ENCODE measurements at regions not wholly inside any gene's neighbourhood (a gene's known extent, or its start where the extent isn't known, plus 50 kb on each side); places are given as distances from the start of the nearest gene placed in this dataset.
"Not testable (repeated sequence)": the region's sequence is repeated elsewhere in the genome, so short reads cannot be mapped to it uniquely, and the experiment has no call there.

DNA sequence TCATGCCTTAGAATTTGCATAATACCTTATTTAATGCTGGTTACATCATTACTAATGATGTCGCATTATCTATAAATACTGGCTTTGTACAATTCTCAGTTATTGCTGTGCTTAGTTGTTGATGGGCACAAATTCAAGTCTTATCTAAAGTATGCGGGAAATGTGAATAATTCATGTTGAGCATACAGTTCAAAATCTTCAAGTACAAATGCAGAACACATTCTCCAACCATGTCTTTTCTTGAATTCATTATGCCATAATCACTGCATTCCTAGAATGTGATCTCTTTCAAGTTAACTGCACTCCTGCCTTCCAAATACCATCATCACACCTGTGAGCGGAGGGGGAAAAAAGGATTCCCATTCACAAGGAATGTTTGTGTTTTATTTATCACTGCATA lies 337.0 kb downstream of the MBD2 start:
- no peak for DNase-seq (ENCODE audit: low spot score in 2 of 2)
- H3K27ac Mint-ChIP-seq, result no peak overlapping the region
- no peak for ATAC-seq
- H3K36me3 Mint-ChIP-seq, result no peaks in the 10 kb centered on the region
- H3K9me3 Mint-ChIP-seq, result peaks cover 0 to 6% of the 10 kb centered on the region in 2 donors

DNA sequence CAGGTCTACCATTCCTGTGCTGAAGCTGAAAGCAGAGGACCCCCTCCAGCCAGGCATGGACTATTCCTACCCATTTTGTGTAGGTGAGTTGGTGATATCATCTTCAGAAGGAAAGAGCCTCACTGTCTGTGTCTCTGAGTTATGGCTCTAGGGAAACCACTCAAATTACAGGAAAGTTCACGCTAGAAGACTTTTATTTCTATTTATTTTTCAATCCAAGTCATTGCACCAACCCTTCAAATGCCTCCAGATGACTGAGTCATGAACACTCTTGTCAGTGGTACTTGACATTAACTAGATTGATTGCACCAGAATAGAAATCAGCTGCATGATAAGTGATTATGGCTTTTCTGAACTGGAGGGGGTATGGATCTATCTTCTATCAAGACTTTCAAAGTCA lies 338.4 kb downstream of the MBD2 start:
- no peak for DNase-seq (ENCODE audit: low spot score in 2 of 2)
- Mint-ChIP-seq H3K9me3 (peaks cover 6% of the 10 kb centered on the region in 2 donors), H3K27ac (no peak overlapping the region), H3K36me3 (no peaks in the 10 kb centered on the region)
- ATAC-seq, result no peak

DNA sequence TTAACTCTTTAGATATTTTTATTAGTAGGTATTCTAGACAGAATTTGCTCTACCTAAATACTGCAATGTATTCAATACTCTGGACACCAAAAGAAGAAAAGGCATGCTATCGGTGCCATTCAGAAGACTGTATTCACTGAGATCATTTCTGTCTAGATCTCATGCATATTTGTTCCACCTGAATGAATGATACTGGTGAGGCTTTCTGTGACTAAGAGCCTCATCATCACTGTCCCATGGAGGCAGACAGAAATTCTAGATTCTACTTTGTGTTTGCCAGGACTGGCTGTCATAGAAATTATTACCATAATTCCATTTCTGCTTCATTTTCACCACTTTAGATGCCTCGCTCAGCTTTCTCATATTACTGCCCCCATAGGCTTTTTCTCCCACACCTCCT lies 340.7 kb downstream of the MBD2 start:
- ATAC-seq (no peak), DNase-seq (ENCODE audit: low spot score in 2 of 2) (no peak)
- no peak overlapping the region for H3K27ac Mint-ChIP-seq
- peaks cover 6 to 12% of the 10 kb centered on the region in 2 donors for H3K9me3 Mint-ChIP-seq
- no peaks in the 10 kb centered on the region for H3K36me3 Mint-ChIP-seq

DNA sequence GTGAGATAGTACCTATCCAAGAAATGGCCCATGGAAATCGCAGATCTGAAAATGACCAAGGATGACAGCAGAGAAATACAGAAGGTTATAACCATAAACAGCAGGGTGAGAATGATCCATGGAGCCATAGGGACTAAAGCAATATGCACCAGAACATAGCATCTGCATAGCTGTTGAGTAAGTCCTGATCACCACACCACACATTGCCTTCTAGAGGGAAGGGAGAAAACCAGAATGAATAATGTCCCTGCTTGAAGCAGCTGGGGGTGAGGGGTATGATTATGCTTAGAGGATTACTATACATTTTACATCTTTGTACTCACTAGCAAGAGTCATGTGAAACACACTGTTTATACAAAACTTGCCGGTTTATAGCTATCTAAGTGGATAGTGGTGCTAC lies 350.4 kb downstream of the MBD2 start:
- H3K9me3 Mint-ChIP-seq, result peaks cover 3 to 11% of the 10 kb centered on the region in 2 donors
- no peaks in the 10 kb centered on the region for H3K36me3 Mint-ChIP-seq
- ATAC-seq (no peak), DNase-seq (ENCODE audit: low spot score in 2 of 2) (no peak)
- no peak overlapping the region for H3K27ac Mint-ChIP-seq

DNA sequence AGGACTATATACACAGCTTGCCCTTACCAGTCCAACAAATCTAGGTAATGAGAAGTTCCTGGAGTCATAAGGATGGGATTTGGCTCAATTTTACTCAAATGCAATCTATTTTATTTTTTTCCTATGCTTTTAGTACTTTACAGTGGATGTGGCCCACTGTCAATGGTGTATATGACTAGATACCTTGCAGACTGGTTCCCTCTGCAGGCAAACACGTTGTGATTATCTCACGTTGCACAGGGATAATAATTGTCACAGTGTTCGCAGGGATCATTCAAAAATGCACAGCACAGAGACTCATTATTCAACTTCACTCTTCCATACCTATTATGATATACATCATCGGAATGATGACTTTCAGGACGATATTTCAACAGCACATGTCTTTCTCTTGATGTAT lies 359.7 kb downstream of the MBD2 start:
- no peak overlapping the region for H3K27ac Mint-ChIP-seq
- no peaks in the 10 kb centered on the region for H3K9me3 Mint-ChIP-seq
- no peak for DNase-seq (ENCODE audit: low spot score in 2 of 2)
- no peak for ATAC-seq
- H3K36me3 Mint-ChIP-seq, result no peaks in the 10 kb centered on the region

DNA sequence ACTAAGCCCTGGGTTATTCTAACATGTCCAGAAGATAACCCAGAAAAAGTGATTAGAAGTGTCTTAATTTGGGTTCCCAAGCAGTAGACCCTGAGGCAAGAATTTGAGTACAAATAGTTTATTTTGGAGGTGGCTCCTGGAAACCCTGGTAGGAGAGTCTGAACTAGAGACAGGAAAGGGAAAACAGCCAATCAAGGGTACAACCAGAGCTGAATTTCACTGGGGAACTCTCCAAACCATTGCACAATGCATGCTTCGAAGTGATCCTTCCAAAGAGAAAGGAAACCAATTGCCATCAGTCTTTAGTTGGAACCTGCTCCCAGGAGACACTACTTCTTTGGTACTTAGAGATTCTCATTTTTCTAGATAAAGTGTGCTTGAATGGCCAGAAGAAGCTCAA lies 361.5 kb downstream of the MBD2 start:
- DNase-seq (ENCODE audit: low spot score in 2 of 2) (no peak), ATAC-seq (no peak)
- Mint-ChIP-seq H3K36me3 (no peaks in the 10 kb centered on the region), H3K27ac (no peak overlapping the region), H3K9me3 (no peaks in the 10 kb centered on the region)

DNA sequence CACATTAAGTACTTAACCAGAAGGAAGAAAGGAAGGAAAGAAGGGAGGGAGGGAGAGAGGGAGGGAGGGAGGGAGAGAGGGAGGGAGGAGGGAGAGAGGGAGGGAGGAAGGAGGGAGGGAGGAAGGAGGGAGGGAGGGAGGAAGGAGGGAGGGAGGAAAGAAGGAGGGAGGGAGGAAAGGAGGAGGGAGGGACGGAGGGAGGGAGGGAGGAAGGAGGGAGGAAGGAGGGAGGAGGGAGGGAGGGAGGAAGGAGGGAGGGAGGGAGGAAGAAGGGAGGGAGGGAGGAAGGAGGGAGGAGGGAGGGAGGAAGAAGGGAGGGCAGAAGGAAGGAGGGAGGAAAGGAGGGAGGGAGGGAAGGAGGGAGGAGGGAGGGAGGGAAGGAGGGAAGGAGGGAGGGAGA lies 363.3 kb downstream of the MBD2 start:
- no peak for DNase-seq (ENCODE audit: low spot score in 2 of 2)
- H3K9me3 Mint-ChIP-seq, result no peaks in the 10 kb centered on the region
- ATAC-seq, result no peak
- no peak overlapping the region for H3K27ac Mint-ChIP-seq
- no peaks in the 10 kb centered on the region for H3K36me3 Mint-ChIP-seq

DNA sequence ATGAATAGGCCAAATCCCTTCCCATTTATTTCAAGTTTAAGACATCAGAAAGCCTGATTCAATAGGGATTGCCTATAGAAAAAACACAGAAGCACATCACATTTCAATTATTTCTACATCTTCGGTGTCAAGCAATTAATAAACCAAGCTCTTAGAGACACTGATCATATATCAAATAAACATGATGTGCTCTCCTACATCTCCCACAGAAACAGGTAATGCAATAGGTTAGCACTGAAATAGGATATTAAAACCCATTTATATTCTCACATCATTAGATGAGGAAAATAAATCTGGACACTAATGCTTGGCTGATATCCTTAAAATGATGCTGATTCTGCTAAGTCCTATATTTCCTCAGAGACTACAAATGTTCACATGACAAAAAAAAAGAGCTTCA lies 364.7 kb downstream of the MBD2 start:
- no peak for ATAC-seq
- Mint-ChIP-seq H3K27ac (no peak overlapping the region), H3K36me3 (no peaks in the 10 kb centered on the region), H3K9me3 (peaks cover 0 to 3% of the 10 kb centered on the region in 2 donors)
- no peak for DNase-seq (ENCODE audit: low spot score in 2 of 2)

DNA sequence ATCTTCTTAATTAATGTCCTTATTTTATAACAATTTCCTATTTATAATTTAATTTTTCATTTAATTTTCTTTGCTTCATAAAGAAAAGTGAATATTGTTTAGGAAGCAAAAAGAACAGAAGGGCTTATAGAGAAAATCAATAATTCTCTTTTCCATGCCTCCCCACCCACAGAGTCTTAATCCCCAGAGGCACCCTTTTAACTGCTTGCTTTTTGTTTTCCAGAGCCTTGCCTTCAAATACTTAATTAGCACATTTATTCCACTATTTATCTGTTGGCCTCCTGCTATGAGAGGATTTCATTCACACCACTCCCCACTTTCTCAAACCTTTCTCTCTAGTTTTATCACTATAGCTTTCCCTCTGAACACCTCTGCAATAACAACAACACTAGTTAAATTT lies 373.6 kb downstream of the MBD2 start:
- no peak for DNase-seq (ENCODE audit: low spot score in 2 of 2)
- no peak for ATAC-seq
- Mint-ChIP-seq H3K27ac (no peak overlapping the region), H3K36me3 (no peaks in the 10 kb centered on the region), H3K9me3 (peaks cover 8 to 31% of the 10 kb centered on the region in 2 donors)

DNA sequence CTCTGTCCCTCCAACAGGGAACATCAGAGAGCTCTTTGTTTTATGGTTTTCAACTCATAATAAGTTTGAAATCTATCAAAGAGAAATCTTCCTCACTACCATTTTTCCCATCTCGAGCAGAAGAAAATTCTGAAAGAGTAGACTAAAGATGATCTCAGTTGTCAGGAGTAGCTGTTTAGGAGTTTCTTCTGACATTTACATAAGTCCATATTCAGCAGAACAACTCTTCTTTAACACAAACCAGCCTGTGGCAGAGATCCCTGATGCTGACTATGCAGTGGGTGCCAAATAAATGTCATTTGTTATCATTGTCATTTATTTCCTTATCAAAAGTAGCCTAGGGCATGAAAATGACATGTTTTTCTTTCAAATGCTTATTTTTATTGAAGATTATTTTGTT lies 380.7 kb downstream of the MBD2 start:
- ATAC-seq, result no peak
- Mint-ChIP-seq H3K27ac (no peak overlapping the region), H3K36me3 (no peaks in the 10 kb centered on the region), H3K9me3 (peaks cover 6 to 9% of the 10 kb centered on the region in 2 donors)
- no peak for DNase-seq (ENCODE audit: low spot score in 2 of 2)

DNA sequence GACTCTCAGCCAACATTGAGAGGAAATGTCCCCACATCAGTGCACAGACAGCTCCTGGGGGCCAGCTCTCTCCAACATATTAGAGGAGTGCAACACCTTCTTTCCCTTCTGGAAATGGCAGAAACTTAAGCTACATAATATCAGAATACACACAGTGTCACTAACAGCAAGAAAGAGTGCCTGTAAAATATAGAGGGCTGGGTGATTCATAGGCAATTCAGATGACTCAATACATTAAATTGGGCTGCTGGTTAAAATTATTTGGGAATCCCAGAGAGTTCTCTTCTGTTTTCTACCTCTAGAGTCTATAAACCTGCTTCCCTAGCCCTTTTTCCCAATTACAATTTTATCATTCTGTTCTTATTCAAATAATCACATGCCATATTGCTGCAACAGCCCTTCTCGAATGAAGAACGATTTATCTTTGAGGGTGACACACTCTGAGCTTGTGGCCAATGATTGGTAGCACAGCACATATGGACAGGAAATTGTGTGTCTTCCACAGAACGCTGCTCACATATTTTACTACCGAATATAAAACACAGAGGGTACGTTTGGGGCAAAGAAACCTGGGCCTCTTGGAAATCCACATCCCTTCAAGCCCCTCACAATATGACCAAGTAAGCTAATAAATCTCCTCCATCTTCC lies 381.2 kb downstream of the MBD2 start:
- peaks cover 6 to 9% of the 10 kb centered on the region in 2 donors for H3K9me3 Mint-ChIP-seq
- ATAC-seq (no peak), DNase-seq (ENCODE audit: low spot score in 2 of 2) (no peak)
- H3K36me3 Mint-ChIP-seq, result no peaks in the 10 kb centered on the region
- no peak overlapping the region for H3K27ac Mint-ChIP-seq

DNA sequence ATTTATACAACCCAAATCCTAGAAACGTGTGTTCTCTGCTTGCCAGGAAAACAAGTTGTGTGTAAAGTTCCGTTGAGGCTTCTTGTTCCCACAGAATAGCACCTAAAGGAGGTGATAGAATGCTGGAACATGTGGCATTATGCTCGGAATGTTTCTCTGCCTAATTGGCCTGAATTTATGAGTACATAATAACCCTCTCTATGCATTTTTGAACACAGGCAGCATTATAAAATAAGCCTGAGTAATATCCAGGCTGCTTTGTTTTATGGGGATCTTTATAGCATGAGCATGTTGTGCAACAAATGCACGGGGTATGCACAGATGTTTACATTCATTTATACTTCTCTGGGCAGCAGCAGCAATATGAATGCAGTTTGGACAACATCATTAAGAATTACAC lies 385.7 kb downstream of the MBD2 start:
- no peak for ATAC-seq
- no peak for DNase-seq (ENCODE audit: low spot score in 2 of 2)
- Mint-ChIP-seq H3K36me3 (no peaks in the 10 kb centered on the region), H3K27ac (no peak overlapping the region), H3K9me3 (peaks cover 5 to 15% of the 10 kb centered on the region in 2 donors)

DNA sequence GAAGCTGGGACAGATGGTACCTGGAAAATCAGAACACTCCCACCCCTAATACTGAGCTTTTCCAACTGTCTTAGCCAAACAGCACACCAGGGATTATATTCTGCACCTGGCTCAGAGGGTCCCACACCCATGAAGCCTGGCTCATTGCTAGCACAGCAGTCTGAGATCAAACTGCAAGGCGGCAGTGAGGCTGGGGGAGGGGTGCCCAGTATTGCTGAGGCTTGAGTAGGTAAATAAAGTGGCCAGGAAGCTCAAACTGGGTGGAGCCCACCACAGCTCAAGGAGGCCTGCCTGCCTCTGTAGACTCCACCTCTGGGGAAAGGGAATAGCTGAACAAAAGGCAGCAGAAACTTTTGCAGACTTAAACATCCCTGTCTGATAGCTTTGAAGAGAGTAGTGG lies 403.3 kb downstream of the MBD2 start:
- ATAC-seq; H3K36me3 Mint-ChIP-seq; H3K27ac Mint-ChIP-seq; DNase-seq (ENCODE audit: low spot score in 2 of 2): not testable (repeated sequence)
- peaks cover 20 to 21% of the 10 kb centered on the region in 2 donors for H3K9me3 Mint-ChIP-seq

DNA sequence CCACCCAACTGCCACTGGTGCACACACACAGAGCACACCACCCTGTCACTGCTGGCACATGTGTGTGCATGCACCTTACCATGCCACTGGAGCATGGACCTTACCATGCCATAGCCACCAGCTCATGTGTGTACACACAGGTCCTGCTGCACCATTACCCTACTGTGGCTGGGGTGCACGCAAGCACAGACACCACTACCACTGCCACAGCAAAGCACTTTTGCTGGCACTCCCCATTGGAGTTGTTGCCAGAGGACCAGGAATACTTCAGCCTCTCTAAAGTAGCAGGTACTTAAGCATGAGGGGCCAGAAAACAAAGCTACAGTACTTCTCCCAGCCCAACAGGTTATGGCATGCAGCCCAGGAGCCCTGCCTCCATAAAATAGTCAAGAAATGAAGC lies 404.8 kb downstream of the MBD2 start:
- Mint-ChIP-seq H3K27ac (no peak overlapping the region), H3K36me3 (no peaks in the 10 kb centered on the region), H3K9me3 (peaks cover 12% of the 10 kb centered on the region in 2 donors)
- DNase-seq (ENCODE audit: low spot score in 2 of 2) (no peak), ATAC-seq (no peak)

DNA sequence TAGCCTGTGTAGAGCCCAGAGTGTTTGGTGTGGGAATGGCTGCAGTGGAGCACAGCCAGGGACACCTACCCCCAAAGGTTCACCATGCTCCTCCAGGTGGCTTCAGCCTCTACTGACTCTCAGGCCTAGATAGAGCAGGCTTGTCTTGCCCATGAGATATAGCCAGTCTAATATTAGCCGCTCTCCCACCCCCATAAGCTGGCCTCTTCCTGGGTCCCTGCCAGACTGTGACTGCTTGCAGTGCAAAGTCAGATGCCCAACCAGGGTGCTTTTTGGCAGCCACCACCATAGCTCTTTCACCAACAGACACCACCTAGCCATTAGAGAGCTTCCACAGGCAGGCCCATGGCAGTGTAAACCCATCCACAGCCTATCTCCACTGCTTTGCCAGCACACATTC lies 405.3 kb downstream of the MBD2 start:
- Mint-ChIP-seq H3K9me3 (peaks cover 12% of the 10 kb centered on the region in 2 donors), H3K27ac (no peak overlapping the region), H3K36me3 (no peaks in the 10 kb centered on the region)
- DNase-seq (ENCODE audit: low spot score in 2 of 2) (no peak), ATAC-seq (no peak)

DNA sequence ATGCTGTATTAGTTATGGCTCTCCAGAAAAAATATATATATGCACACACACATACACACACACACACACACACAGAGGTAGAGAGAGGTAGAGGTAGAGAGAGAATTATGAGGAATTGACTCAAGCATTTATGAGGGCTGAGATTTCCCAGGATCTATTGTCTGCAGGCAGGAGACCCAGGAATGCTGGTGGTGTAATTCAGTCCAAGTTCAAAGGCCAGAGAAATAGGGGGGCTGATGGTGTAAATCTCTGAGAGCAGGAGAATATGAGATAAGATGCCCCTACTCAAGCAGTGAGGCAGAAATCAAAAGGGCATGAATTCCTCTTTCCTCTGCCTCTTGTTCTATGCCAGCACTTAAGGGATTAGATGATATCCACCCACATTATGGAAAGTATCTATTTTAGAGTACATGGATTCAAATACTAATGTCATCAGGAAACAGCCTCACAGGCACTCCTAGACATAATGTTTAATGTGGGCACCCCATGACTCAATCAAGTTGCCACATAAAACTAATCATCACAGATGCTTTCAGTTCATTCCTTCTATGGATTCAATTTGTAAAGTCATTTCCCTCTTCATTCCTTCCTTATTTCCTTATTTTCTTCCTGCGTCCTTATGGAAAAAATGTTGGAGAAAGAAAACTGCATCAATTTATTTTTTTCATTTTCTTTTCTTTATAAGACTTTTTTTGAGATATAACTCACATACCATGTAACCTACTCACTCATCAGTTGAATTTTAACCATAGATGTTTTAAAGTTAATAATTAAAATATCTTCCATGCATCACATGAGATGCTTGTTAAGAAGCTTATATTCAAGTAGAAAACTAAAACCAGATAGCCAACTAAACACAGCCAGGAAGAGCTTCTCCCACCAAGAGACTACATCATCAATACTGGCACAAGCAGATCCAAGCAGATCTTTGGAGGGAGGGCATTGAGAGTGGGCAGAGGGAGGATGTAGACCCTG lies 406.2 kb downstream of the MBD2 start:
- no peak for ATAC-seq
- Mint-ChIP-seq H3K27ac (no peak overlapping the region), H3K9me3 (peaks cover 12% of the 10 kb centered on the region in 2 donors), H3K36me3 (no peaks in the 10 kb centered on the region)
- DNase-seq (ENCODE audit: low spot score in 2 of 2), result no peak

DNA sequence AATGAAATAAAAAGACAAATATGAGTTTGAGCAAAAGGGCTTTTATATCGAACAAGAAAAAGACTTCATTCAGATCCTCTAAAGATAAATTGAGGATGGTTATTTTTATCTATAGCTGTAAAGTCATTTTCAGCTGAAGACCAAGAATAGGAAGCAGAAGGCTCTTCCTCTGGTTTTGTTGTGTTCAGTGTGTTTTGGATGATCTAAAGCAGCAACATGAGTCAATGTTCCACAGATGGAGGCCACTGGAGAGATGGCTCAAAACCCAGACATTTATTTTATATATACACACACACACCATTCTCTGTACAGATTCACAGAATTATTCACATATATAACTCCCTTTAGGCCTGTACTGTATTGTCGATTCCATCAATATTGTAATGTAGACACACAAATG lies 424.3 kb downstream of the MBD2 start:
- ATAC-seq (no peak), DNase-seq (ENCODE audit: low spot score in 2 of 2) (no peak)
- peaks cover 8 to 10% of the 10 kb centered on the region in 2 donors for H3K9me3 Mint-ChIP-seq
- no peaks in the 10 kb centered on the region for H3K36me3 Mint-ChIP-seq
- H3K27ac Mint-ChIP-seq, result no peak overlapping the region

DNA sequence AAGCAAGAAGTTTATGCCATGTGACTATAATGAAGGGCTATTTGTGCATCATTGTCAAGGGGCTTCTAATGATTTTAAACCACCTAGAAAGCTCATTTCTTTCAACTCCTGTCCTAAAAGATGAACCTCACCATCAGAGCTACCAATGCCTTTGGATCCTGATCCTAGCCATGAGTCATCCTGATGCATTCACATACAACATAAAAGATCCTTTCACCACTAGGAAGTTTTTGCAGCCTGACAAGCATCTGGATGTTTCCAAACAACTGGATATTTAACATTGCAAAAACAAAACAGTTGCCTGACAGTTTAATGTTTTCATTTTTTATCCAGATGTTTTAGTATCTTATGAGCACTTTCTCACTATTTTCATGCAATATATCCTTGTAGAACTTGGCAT lies 425.3 kb downstream of the MBD2 start:
- Mint-ChIP-seq H3K9me3 (peaks cover 4 to 10% of the 10 kb centered on the region in 2 donors), H3K27ac (no peak overlapping the region), H3K36me3 (no peaks in the 10 kb centered on the region)
- DNase-seq (ENCODE audit: low spot score in 2 of 2), result no peak
- no peak for ATAC-seq

Measured in activated naive CD4-positive, alpha-beta T cell treated with anti-CD3 and anti-CD28 coated beads, Interleukin-2, amount 50 U/mL, for 72 hours (primary cell).